Adipocyte (in vitro differentiated cells): ENCODE measurements at regions not wholly inside any gene's neighbourhood (a gene's known extent, or its start where the extent isn't known, plus 50 kb on each side); places are given as distances from the start of the nearest gene placed in this dataset.
"Not testable (repeated sequence)": the region's sequence is repeated elsewhere in the genome, so short reads cannot be mapped to it uniquely, and the experiment has no call there.

Experiments used
- DNase-seq: peaks from one replicate; pipeline ENCODE4 v3.0.0-alpha.2; 2015; ENCODE audit warnings: low read depth
- H3K27me3 ChIP-seq: replicated peaks from 2 replicates; pipeline ENCODE4 v1.7.0; 2013; ENCODE audit warnings: mild to moderate bottlenecking, low read length, moderate library complexity; ENCODE audit not compliant: control insufficient read depth, insufficient read depth
- H3K36me3 ChIP-seq: 2 replicates; pipeline ENCODE4 v1.7.0; 2013; ENCODE audit warnings: low read length, mild to moderate bottlenecking, moderate library complexity; ENCODE audit not compliant: control insufficient read depth, insufficient read depth, severe bottlenecking
- H3K4me1 ChIP-seq: 2 replicates; pipeline ENCODE4 v1.7.0; 2013; ENCODE audit warnings: mild to moderate bottlenecking, low read length, moderate library complexity; ENCODE audit not compliant: control insufficient read depth, insufficient read depth
- H3K4me3 ChIP-seq: 2 replicates; pipeline ENCODE4 v1.7.0; 2013; ENCODE audit warnings: mild to moderate bottlenecking, low read length, moderate library complexity
- H3K9ac ChIP-seq: 2 replicates; pipeline ENCODE4 v1.7.0; 2013; ENCODE audit warnings: mild to moderate bottlenecking, low read length, moderate library complexity
- H3K9me3 ChIP-seq: 2 replicates; pipeline ENCODE4 v1.7.0; 2013; ENCODE audit warnings: mild to moderate bottlenecking, low read length, moderate library complexity; ENCODE audit not compliant: control insufficient read depth

DNA sequence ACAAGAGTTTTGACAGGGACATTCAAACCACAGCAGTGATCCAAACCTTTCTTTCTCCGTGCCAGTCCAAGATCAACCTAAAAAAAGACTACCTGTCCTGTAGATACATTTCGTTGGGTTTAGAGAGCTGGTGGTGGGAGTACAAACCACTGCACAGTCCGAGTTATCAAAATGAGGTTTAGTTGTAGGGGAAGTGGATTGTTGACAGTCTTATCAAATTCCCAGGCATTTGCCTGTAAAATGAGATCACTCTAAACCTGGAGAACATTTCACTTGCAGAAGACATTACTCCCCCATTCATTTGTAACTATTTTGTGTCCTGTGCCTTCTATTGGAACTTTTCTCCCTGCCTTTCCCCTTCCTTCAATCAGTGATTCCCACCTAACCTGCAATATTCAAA is 469.6 kb upstream of the JARID2 start:
- Histone ChIP-seq H3K27me3 (no peaks in the 10 kb centered on the region), H3K36me3 (no peaks in the 10 kb centered on the region), H3K9me3 (peaks cover 3% of the 10 kb centered on the region), H3K4me3 (no peak overlapping the region), H3K4me1 (peaks cover 4% of the 10 kb centered on the region), H3K9ac (no peak overlapping the region)
- no peak for DNase-seq

DNA sequence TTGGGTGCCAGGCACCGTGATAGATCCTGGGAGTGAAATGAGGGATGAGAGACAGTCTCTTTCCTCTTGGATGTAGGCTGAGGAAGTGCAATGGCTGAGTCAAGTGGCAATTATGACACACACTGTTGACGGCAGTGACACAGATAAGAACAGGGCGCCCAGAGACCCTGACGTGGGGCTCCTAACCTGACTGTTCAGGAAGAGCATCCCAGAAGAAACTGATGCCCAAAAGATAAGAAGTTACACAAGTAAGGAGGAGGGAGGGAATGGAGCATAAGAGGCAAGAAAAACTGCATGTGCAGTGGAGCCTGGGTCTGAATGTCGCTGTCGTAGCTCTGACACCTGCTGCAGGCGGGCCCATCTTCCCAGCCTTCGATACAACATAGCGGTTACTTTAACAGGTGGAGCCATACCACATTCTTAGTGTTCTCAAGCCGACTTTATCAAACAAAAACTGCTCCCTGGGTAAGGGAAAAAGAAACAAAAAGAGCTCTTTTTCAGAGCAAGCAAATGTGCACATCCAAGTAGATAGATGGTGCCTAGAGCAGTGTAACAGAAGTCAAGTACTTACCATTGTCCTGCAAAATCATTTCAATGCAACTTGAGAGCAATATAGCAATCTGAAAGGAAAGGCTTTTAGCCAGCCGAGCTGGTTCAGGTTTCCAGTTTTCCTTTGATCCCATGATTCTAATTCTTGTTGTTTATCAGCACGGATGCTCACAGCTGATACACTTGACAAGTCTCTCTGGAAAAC is 463.9 kb upstream of the JARID2 start:
- Histone ChIP-seq H3K4me1 (no peaks in the 10 kb centered on the region), H3K4me3 (no peak overlapping the region), H3K9me3 (no peaks in the 10 kb centered on the region), H3K27me3 (no peaks in the 10 kb centered on the region), H3K36me3 (no peaks in the 10 kb centered on the region), H3K9ac (no peak overlapping the region)
- no peak for DNase-seq

DNA sequence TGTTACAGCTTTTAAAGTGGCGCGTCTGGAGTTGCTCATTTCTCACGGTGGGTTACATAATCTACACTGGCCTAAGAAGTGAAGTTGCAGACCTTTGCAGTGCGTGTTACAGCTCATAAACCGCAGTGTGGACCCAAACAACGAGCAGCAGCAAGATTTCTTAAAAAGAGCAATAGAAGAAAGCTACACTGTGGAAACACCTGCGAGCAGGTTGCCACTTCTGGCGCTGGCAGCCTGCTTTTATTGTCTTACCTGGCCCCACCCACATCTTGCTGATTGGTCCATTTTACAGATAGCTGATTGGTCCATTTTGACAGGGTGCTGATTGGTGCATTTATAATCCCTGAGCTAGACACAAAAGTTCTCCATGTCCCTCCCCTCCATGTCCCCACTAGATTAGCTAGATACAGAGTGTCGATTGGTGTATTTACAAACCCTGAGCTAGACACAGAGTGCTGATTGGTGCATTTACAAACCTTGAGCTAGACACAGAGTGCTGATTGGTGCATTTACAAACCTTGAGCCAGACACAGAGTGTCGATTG is 462.9 kb upstream of the JARID2 start:
- not testable (repeated sequence) for H3K9me3 ChIP-seq, DNase-seq, H3K36me3 ChIP-seq, H3K27me3 ChIP-seq, H3K9ac ChIP-seq, H3K4me3 ChIP-seq, H3K4me1 ChIP-seq

DNA sequence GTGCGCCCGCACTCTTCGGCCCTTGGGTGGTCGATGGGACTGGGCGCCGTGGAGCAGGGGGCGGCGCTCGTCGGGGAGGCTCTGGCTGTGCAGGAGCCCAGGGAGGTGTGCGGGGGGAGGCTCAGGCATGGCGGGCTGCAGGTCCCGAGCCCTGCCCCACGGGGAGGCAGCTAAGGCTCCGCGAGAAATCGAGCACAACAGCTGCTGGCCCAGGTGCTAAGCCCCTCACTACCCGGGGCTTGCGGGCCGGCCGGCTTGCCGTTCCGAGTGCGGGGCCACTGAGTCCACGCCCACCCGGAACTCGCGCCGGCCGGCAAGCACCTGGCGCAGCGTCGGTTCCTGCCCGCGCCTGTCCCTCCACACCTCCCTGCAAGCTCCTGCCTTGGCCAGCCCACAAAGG is 462.3 kb upstream of the JARID2 start:
- Histone ChIP-seq H3K4me3 (no peak overlapping the region), H3K36me3 (no peaks in the 10 kb centered on the region), H3K27me3 (no peaks in the 10 kb centered on the region), H3K9me3 (no peaks in the 10 kb centered on the region), H3K9ac (no peak overlapping the region), H3K4me1 (no peaks in the 10 kb centered on the region)
- no peak for DNase-seq

DNA sequence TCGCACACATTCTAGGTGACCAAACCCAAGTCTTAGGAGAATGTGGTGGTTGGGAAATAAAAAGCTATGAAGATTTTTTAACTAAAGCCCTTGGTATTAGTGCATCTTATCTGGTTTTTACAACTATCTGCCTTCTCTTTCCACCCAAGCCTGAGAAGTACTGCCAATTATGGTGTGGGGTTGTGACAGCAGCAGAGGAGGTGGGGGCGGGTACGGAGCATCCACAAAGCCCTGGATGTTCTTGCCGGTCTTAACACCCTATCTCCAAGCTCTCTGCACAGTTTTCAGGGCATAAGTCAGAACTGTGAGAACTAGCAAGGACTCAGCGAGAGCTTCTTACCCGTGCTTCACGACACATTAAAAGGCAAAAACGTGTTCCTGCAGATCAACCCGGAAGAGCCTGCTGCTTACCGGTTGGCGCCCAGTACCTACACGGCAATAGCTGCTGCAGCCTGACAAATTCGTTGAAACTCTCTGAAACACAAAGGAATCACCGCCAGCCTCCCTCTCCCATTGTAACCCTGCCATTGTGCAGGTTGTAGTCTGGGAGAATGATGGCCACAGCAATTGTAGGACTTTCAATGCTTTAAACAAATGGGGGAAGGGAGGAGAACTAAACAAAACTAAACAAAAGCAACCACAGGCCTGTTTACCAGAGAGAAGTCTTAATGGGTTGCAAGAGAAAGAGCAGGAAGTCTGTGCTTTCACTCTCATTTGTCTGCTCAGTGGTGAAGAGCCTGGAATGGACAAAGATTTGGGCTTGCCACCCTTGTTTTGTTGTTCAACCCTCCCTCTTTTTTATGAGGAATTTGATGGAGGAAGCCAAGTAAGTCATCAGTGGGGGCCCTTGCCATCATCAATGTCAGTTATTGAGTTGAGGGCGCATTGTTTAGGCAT is 461.0 kb upstream of the JARID2 start:
- Histone ChIP-seq H3K4me3 (no peak overlapping the region), H3K36me3 (no peaks in the 10 kb centered on the region), H3K4me1 (no peaks in the 10 kb centered on the region), H3K9ac (no peak overlapping the region), H3K27me3 (no peaks in the 10 kb centered on the region), H3K9me3 (no peaks in the 10 kb centered on the region)
- DNase-seq = no peak

DNA sequence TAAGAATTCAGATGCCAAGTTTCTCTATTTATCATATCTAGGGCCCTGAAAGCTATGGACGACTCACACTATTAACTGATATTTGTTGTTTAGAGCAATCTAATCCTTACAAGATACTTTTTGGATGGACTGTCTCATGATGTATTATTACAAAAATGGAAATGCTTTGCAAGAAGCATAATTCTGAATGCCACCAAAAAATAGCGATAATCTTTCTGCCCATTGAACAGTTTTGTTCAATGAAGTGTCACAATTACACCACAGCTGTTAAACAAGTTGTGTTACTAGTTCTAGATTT is 460.4 kb upstream of the JARID2 start:
- DNase-seq = no peak
- Histone ChIP-seq H3K9me3 (no peaks in the 10 kb centered on the region), H3K27me3 (no peaks in the 10 kb centered on the region), H3K36me3 (no peaks in the 10 kb centered on the region), H3K4me1 (no peaks in the 10 kb centered on the region), H3K9ac (no peak overlapping the region), H3K4me3 (no peak overlapping the region)

- H3K4me3 ChIP-seq = no peak overlapping the region
- no peaks in the 10 kb centered on the region for H3K27me3 ChIP-seq
- DNase-seq = no peak
- H3K4me1 ChIP-seq = peaks cover under 1% of the 10 kb centered on the region
- no peaks in the 10 kb centered on the region for H3K9me3 ChIP-seq
- no peak overlapping the region for H3K9ac ChIP-seq
- H3K36me3 ChIP-seq = no peaks in the 10 kb centered on the region
Observed at GRCh38 chr6:14786008-14786407, 459.9 kb upstream of the JARID2 start.

DNA sequence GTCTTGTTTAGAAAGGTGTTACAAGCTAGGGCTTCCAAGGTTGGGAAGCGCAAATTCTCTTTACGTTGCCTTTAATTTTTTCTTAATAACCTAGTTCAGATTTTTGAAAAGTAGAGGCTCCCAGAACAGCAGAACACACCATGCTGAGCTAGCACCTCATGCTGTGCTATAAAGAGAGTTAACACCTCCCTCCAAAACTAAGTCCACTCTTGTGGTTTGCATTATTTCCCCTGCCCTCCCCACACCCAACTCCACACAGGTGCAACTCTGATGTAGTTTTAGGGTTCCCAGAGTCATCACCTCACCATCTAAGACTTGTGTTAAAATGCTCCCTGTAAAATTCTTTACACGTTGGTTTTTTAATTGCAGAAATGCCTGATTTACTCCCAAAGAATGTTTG is 459.4 kb upstream of the JARID2 start:
- no peak overlapping the region for H3K9ac ChIP-seq
- peaks cover 5% of the 10 kb centered on the region for H3K4me1 ChIP-seq

GRCh38 chr6:14787250-14787649 is 458.6 kb upstream of the JARID2 start:
- no peak for DNase-seq
- H3K9me3 ChIP-seq = no peaks in the 10 kb centered on the region
- no peaks in the 10 kb centered on the region for H3K27me3 ChIP-seq
- no peak overlapping the region for H3K9ac ChIP-seq
- no peaks in the 10 kb centered on the region for H3K36me3 ChIP-seq
- H3K4me1 ChIP-seq = peaks cover 7% of the 10 kb centered on the region
- no peak overlapping the region for H3K4me3 ChIP-seq

More for the DNA sequence above, 459.4 kb upstream of the JARID2 start:
- Histone ChIP-seq H3K36me3 (no peaks in the 10 kb centered on the region), H3K27me3 (no peaks in the 10 kb centered on the region), H3K4me3 (no peak overlapping the region), H3K9me3 (no peaks in the 10 kb centered on the region)
- no peak for DNase-seq

DNA sequence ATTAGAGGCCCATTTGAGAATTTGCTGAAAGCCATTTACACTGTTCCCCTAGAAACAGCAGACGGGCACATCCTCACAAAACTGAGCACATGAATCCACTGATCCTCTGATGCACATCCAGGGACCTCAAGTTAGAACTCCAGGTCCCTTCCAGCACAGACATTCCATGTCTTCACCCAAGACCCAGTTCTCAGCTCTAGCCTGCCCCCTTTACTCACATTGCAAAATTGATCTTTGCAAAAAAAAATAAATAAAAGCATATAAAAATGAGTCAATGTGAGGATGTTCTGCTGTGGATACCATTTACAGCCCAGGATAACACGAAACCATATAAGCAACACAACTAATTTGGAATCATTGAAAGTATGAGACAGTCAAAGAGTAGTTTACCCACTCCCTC is 458.2 kb upstream of the JARID2 start:
- no peak overlapping the region for H3K9ac ChIP-seq
- no peaks in the 10 kb centered on the region for H3K36me3 ChIP-seq
- no peak for DNase-seq
- H3K4me3 ChIP-seq = no peak overlapping the region
- H3K4me1 ChIP-seq = peaks cover 7% of the 10 kb centered on the region
- H3K27me3 ChIP-seq = no peaks in the 10 kb centered on the region
- H3K9me3 ChIP-seq = no peaks in the 10 kb centered on the region

- H3K4me3 ChIP-seq = no peak overlapping the region
- H3K36me3 ChIP-seq = no peaks in the 10 kb centered on the region
- no peaks in the 10 kb centered on the region for H3K9me3 ChIP-seq
- H3K4me1 ChIP-seq = peaks cover 7% of the 10 kb centered on the region
- H3K9ac ChIP-seq = no peak overlapping the region
- no peaks in the 10 kb centered on the region for H3K27me3 ChIP-seq
- no peak for DNase-seq
Observed at GRCh38 chr6:14789996-14790395, 455.9 kb upstream of the JARID2 start.
